Tibial artery (tissue), 4 donors: ENCODE measurements at regions not wholly inside any gene's neighbourhood (a gene's known extent, or its start where the extent isn't known, plus 50 kb on each side); places are given as distances from the start of the nearest gene placed in this dataset.

ENCODE experiments used
- DNase-seq, 2 donors: peaks; one replicate each; pipeline ENCODE4 v3.0.0-alpha.2; 2019
- H3K27ac ChIP-seq, 2 donors: fragments of 200-600 bp; sonication (generic) in 1 of 2; 1 replicate in 1 of 2; 2 replicates in 1 of 2; pipeline ENCODE4 v1.5.1; 2018 to 2019; ENCODE audit warnings: mild to moderate bottlenecking in 1 of 2
- H3K27me3 ChIP-seq, 2 donors: fragments of 200-600 bp; sonication (generic) in 1 of 2; one replicate each; pipeline versions ENCODE4 v1.5.1 to v1.6.0; 2016 to 2019
- H3K36me3 ChIP-seq, 3 donors: fragments of 200-600 bp; sonication (generic) in 2 of 3; one replicate each; pipeline ENCODE4 v1.5.1; 2016 to 2019; ENCODE audit warnings: mild to moderate bottlenecking in 2 of 3
- H3K4me1 ChIP-seq, 4 donors: fragments of 200-600 bp; sonication (generic) in 2 of 4; 1 replicate in 3 of 4; 2 replicates in 1 of 4; pipeline ENCODE4 v1.5.1; 2016 to 2019
- H3K4me3 ChIP-seq, 2 donors: fragments of 200-600 bp; sonication (generic) in 1 of 2; 1 replicate in 1 of 2; 2 replicates in 1 of 2; pipeline ENCODE4 v1.5.1; 2018 to 2019; ENCODE audit warnings: mild to moderate bottlenecking in 2 of 2
- H3K9me3 ChIP-seq, 3 donors: fragments of 200-600 bp; sonication (generic) in 1 of 3; one replicate each; pipeline ENCODE4 v1.5.1; 2016 to 2019
- CTCF ChIP-seq, 2 experiments: fragments of 200-600 bp in 1 of 2; fragments of 450-650 bp in 1 of 2; IDR thresholded peaks; one replicate each; pipeline ENCODE4 v1.5.1; 2017 to 2019; ENCODE audit warnings: antibody characterized with exemption in 2 of 2, mild to moderate bottlenecking in 1 of 2, moderate library complexity in 1 of 2
- intact Hi-C: fragments of 100-400 bp; cut with DNase I; formaldehyde crosslinking; loops from one replicate; pipeline ENCODE4 v1.15.0; 2023; ENCODE audit warnings: low total_unique reads

DNA sequence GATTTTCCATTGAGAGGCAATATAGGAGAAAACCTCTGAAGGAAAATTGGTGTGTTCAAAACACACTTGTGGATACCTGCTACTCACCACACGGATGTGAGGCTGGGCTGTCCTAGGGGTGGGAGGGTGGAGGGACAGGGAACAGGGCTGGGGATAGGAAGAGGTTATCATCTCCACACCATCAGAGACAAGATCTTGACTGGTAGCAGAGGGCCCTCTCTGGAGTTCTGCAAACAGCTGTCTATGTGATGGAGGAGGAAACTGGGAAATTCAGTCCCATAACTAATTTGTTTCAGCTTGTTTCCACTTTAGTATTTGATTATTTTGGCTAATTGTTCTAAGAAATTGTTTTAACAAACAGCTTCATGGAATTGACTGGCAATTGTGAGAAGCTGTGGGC lies 91.6 kb upstream of the FSTL4 start:
- H3K36me3 ChIP-seq, result no peaks in the 10 kb centered on the region
- no peak for DNase-seq
- no peak overlapping the region for H3K4me3 ChIP-seq
- intact Hi-C loops, result no loop called here
- H3K27ac ChIP-seq, result no peak overlapping the region
- H3K9me3 ChIP-seq, result no peaks in the 10 kb centered on the region
- no peak for TF ChIP-seq CTCF (IDR thresholded peaks at IDR 0.05)
- peaks cover 0 to under 1% (median 0%) of the 10 kb centered on the region in 4 donors for H3K4me1 ChIP-seq
- no peaks in the 10 kb centered on the region for H3K27me3 ChIP-seq

DNA sequence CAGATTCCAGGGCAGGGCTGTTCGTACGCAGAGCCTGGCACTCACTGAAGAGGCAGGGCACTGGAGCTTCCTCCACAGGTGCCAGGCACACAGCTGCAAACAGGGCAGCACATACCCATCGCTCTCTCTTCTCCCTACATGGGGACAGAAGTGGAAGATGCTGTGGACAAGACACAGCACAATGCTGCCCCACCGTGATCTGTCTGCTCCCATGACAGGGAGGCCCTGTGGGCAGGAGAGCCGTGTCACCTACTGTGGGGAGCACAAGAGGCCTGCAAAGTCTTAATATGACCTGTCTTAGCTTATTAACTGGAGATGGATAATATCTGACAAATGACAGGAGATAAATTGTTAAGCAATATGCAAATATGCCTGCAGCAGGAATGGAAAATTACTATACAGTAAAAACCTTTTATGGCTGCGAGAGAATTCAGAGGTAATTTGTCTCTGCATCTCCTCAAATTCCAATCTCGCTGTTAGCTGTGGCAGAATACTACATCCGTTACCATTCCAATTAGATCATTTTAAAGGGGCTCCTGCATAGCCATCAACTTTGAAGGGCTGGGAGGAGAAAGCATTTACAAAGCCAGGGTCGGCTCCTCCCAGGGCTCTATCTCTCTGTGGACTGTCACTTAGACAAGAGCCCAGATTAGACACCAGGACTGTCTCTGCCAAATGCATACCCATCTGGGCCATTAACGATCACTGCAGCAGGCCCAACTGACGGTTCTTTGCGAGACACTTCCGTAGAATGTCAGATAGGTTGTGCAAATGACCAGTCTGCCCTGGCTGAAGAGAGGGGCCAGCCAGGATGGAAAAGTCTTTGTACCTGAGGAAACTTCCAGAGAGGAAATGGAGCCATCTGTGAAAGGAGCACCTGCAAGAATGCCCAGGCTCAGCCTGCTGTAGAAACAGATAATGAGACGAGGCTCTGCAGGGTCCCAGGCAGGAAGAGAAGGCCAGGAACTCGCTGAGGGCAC lies 90.7 kb upstream of the FSTL4 start:
- TF ChIP-seq CTCF (IDR thresholded peaks at IDR 0.05), result no peak
- Histone ChIP-seq H3K4me3 (no peak overlapping the region), H3K27me3 (no peaks in the 10 kb centered on the region), H3K27ac (no peak overlapping the region), H3K4me1 (no peaks in the 10 kb centered on the region), H3K9me3 (no peaks in the 10 kb centered on the region), H3K36me3 (no peaks in the 10 kb centered on the region)
- peak in 1 of 2 donors; percentile 42 for DNase-seq
- intact Hi-C loops, result no loop called here

GRCh38 chr5:133701871-133702270 lies 89.5 kb upstream of the FSTL4 start:
- H3K4me1 ChIP-seq, result no peaks in the 10 kb centered on the region
- no peaks in the 10 kb centered on the region for H3K9me3 ChIP-seq
- H3K4me3 ChIP-seq, result no peak overlapping the region
- H3K27ac ChIP-seq, result no peak overlapping the region
- H3K27me3 ChIP-seq, result no peaks in the 10 kb centered on the region
- no peak for TF ChIP-seq CTCF (IDR thresholded peaks at IDR 0.05)
- peak in 1 of 2 donors; percentile 32 for DNase-seq
- intact Hi-C loops, result no loop called here
- no peaks in the 10 kb centered on the region for H3K36me3 ChIP-seq

DNA sequence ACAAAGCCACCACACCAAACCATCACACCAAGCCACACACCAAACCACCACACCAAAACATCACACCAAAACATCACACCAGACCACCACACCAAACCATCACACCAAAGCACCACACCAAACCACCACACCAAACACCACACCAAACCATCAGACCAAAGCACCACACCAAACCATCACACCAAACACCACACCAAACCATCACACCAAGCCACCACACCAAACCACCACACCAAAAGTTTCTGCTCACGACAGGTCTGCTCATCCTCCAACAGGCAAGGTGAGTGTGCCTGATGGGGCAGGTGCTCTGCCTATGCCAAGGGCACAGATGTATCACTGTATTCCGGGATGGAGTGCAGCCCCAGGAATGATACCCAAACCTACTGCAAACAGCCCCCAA lies 87.9 kb upstream of the FSTL4 start:
- intact Hi-C loops, result no loop called here
- no peak overlapping the region for H3K4me3 ChIP-seq
- no peak overlapping the region for H3K27ac ChIP-seq
- no peaks in the 10 kb centered on the region for H3K4me1 ChIP-seq
- no peaks in the 10 kb centered on the region for H3K36me3 ChIP-seq
- peaks cover 0 to 5% of the 10 kb centered on the region in 2 donors for H3K27me3 ChIP-seq
- TF ChIP-seq CTCF (IDR thresholded peaks at IDR 0.05), result no peak
- H3K9me3 ChIP-seq, result no peaks in the 10 kb centered on the region
- DNase-seq, result peak in 1 of 2 donors; percentile 3

DNA sequence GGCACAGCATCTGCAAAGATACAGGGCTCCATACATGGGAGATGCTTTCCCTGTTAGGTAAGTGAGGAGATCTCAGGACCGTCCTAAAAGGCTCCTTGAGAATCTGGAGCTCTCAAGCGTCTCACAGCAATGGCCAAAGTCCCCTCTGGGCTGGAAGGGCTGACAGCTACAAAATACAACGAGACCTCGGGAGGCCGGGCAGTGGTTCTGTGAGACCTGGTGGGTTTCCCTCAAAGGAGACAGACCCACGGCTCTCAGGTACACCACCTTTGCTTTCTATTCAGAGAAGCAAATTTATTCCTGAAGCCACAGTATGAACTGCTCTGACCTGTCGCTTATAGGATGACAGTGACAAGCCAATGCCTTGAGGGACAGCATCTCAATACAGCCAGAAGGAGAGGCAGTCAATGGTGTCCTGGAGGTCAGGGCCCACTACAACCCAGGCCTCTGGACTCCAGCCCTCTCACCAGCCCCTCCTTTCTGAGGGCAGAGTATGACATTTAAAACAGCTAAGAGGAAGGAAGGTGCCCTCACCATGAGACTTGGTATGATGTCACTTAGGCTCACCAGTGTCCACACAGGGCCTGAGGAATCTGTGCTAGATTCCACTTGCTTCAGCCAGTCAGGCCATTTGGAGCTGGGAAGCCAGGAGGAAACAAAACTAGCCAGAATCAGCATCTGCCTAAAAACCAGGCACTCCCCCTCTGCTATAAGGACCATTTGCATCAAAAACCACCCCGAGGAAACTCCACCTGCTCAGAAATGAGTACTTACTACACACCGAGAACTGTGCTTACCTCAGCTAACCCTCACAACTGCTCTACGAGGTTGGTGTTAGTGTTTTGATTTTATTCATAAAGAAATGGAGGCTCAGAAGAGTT lies 86.5 kb upstream of the FSTL4 start:
- intact Hi-C loops, result no loop called here
- no peak for TF ChIP-seq CTCF (IDR thresholded peaks at IDR 0.05)

More for the DNA sequence above, 86.5 kb upstream of the FSTL4 start:
- DNase-seq, result peak in 1 of 2 donors; percentile 47
- Histone ChIP-seq H3K4me3 (no peak overlapping the region), H3K4me1 (no peaks in the 10 kb centered on the region), H3K27ac (no peak overlapping the region), H3K9me3 (no peaks in the 10 kb centered on the region), H3K36me3 (no peaks in the 10 kb centered on the region), H3K27me3 (peaks cover 0 to 11% of the 10 kb centered on the region in 2 donors)
